ENCODE measurements at regions not wholly inside any gene's neighbourhood (a gene's known extent, or its start where the extent isn't known, plus 50 kb on each side); places are given as distances from the start of the nearest gene placed in this dataset.

GRCh38 chr6:165833355-165833754 is 170.3 kb upstream of the PDE10A start:
- no peak for ATAC-seq
- ChIA-PET POLR2A (no interaction called here), CTCF (no interaction called here)
- Histone ChIP-seq H3K4me1 (ENCODE audit: control insufficient read depth, insufficient read depth, low read length) (peaks cover 5% of the 10 kb centered on the region; the same call in 1 of the 2 replicates), H3K27me3 (ENCODE audit: control insufficient read depth, insufficient read depth, low read length) (no peaks in the 10 kb centered on the region), H3K36me3 (ENCODE audit: control insufficient read depth, insufficient read depth, low read length) (no peaks in the 10 kb centered on the region), H3K27ac (ENCODE audit: low read length) (no peak overlapping the region), H3K4me3 (ENCODE audit: low read depth in 2 of 2, low read length in 2 of 2) (no peak overlapping the region), H3K9me3 (ENCODE audit: control insufficient read depth, insufficient read depth, low read depth, low read length) (no peaks in the 10 kb centered on the region)
- intact Hi-C loops (cut with micrococcal nuclease; ENCODE audit: unreplicated experiment) (no loop called here), in situ Hi-C loops (cut with HindIII; ENCODE audit: low pct_unique_long_range_greater_than_20kb, low sequenced_read_pairs) (no loop called here)
- TF ChIP-seq POLR2AphosphoS5 (IDR thresholded peaks at IDR 0.05; ENCODE audit: low read depth, low read length): no peak
- TF ChIP-seq, protein P1, sequence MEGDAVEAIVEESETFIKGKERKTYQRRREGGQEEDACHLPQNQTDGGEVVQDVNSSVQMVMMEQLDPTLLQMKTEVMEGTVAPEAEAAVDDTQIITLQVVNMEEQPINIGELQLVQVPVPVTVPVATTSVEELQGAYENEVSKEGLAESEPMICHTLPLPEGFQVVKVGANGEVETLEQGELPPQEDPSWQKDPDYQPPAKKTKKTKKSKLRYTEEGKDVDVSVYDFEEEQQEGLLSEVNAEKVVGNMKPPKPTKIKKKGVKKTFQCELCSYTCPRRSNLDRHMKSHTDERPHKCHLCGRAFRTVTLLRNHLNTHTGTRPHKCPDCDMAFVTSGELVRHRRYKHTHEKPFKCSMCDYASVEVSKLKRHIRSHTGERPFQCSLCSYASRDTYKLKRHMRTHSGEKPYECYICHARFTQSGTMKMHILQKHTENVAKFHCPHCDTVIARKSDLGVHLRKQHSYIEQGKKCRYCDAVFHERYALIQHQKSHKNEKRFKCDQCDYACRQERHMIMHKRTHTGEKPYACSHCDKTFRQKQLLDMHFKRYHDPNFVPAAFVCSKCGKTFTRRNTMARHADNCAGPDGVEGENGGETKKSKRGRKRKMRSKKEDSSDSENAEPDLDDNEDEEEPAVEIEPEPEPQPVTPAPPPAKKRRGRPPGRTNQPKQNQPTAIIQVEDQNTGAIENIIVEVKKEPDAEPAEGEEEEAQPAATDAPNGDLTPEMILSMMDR (IDR thresholded peaks at IDR 0.05): no peak
- TF ChIP-seq TCF7L2 (IDR thresholded peaks at IDR 0.05; ENCODE audit: low read depth, low read length): no peak
- no peak for TF ChIP-seq SIN3A (IDR thresholded peaks at IDR 0.05; ENCODE audit: borderline replicate concordance, insufficient read depth, low read depth, low read length)
- TF ChIP-seq, protein P2, sequence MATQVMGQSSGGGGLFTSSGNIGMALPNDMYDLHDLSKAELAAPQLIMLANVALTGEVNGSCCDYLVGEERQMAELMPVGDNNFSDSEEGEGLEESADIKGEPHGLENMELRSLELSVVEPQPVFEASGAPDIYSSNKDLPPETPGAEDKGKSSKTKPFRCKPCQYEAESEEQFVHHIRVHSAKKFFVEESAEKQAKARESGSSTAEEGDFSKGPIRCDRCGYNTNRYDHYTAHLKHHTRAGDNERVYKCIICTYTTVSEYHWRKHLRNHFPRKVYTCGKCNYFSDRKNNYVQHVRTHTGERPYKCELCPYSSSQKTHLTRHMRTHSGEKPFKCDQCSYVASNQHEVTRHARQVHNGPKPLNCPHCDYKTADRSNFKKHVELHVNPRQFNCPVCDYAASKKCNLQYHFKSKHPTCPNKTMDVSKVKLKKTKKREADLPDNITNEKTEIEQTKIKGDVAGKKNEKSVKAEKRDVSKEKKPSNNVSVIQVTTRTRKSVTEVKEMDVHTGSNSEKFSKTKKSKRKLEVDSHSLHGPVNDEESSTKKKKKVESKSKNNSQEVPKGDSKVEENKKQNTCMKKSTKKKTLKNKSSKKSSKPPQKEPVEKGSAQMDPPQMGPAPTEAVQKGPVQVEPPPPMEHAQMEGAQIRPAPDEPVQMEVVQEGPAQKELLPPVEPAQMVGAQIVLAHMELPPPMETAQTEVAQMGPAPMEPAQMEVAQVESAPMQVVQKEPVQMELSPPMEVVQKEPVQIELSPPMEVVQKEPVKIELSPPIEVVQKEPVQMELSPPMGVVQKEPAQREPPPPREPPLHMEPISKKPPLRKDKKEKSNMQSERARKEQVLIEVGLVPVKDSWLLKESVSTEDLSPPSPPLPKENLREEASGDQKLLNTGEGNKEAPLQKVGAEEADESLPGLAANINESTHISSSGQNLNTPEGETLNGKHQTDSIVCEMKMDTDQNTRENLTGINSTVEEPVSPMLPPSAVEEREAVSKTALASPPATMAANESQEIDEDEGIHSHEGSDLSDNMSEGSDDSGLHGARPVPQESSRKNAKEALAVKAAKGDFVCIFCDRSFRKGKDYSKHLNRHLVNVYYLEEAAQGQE (IDR thresholded peaks at IDR 0.05; ENCODE audit: insufficient read depth in 1 of 2, low read depth in 2 of 2, low read length in 1 of 2): no peak
- DNase-seq (ENCODE audit: low read depth, low spot score): no peak
- BruUV-seq (replicated peaks): no TSS peak

GRCh38 chr6:165831812-165832510 is 168.9 kb upstream of the PDE10A start:
- DNase-seq (ENCODE audit: low read depth, low spot score) (no peak), ATAC-seq (no peak)
- POLR2A ChIA-PET: no interaction called here
- Histone ChIP-seq H3K4me3 (ENCODE audit: low read depth in 2 of 2, low read length in 2 of 2) (no peak overlapping the region), H3K36me3 (ENCODE audit: control insufficient read depth, insufficient read depth, low read length) (no peaks in the 10 kb centered on the region), H3K27ac (ENCODE audit: low read length) (no peak overlapping the region), H3K27me3 (ENCODE audit: control insufficient read depth, insufficient read depth, low read length) (no peaks in the 10 kb centered on the region), H3K4me1 (ENCODE audit: control insufficient read depth, insufficient read depth, low read length) (peaks cover 5% of the 10 kb centered on the region; the same call in 1 of the 2 replicates), H3K9me3 (ENCODE audit: control insufficient read depth, insufficient read depth, low read depth, low read length) (no peaks in the 10 kb centered on the region)
- in situ Hi-C loops (cut with HindIII; ENCODE audit: low pct_unique_long_range_greater_than_20kb, low sequenced_read_pairs) (no loop called here), intact Hi-C loops (cut with micrococcal nuclease; ENCODE audit: unreplicated experiment) (no loop called here)
- BruUV-seq (replicated peaks): no TSS peak
- CTCF ChIA-PET: no interaction called here
- TF ChIP-seq, protein P2 (IDR thresholded peaks at IDR 0.05; ENCODE audit: insufficient read depth in 1 of 2, low read depth in 2 of 2, low read length in 1 of 2): no peak
- TF ChIP-seq, protein P1 (IDR thresholded peaks at IDR 0.05): no peak
- TF ChIP-seq TCF7L2 (IDR thresholded peaks at IDR 0.05; ENCODE audit: low read depth, low read length) (no peak), SIN3A (IDR thresholded peaks at IDR 0.05; ENCODE audit: borderline replicate concordance, insufficient read depth, low read depth, low read length) (no peak), POLR2AphosphoS5 (IDR thresholded peaks at IDR 0.05; ENCODE audit: low read depth, low read length) (no peak)

Measured in Panc1 (cell line).